ENCODE measurements at regions not wholly inside any gene's neighbourhood (a gene's known extent, or its start where the extent isn't known, plus 50 kb on each side); places are given as distances from the start of the nearest gene placed in this dataset.

DNA sequence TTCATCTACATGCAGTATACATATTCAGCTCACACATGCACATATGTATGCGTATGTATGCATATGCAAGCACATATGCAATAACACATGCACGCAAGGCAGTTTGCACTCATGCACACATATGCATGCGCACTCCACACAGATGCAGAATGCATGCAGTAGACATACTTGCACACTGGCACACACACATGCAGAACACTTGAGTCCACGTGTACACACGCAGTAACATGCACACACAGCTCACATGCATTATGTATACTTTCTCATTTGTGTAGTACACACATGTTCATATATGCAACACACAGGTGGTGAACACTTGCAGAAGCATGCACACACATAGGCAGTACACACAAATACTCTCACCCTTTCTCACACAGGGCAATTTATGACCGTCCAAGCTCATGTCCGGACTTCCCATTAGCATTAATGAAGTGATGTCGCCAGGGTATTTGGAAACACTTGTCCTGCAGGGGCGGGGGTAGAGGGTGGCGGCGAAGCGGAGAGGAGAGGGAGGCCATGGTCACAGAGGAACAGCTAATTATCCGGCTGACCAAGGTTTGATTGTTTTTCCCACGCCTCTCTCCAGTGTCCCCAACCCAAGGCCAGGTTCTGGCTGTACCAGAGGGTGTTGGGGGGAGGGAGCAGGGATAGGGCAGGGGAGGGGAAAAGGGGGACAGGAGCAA lies 91.3 kb downstream of the VEGFA start:
- no peak for DNase-seq

GRCh38 chr6:43860285-43860684 lies 90.3 kb downstream of the VEGFA start:
- no peak for DNase-seq

GRCh38 chr6:43859213-43859612 lies 89.2 kb downstream of the VEGFA start:
- DNase-seq = no peak

- no peak for DNase-seq
Observed at GRCh38 chr6:43858161-43859153, 88.4 kb downstream of the VEGFA start.

DNA sequence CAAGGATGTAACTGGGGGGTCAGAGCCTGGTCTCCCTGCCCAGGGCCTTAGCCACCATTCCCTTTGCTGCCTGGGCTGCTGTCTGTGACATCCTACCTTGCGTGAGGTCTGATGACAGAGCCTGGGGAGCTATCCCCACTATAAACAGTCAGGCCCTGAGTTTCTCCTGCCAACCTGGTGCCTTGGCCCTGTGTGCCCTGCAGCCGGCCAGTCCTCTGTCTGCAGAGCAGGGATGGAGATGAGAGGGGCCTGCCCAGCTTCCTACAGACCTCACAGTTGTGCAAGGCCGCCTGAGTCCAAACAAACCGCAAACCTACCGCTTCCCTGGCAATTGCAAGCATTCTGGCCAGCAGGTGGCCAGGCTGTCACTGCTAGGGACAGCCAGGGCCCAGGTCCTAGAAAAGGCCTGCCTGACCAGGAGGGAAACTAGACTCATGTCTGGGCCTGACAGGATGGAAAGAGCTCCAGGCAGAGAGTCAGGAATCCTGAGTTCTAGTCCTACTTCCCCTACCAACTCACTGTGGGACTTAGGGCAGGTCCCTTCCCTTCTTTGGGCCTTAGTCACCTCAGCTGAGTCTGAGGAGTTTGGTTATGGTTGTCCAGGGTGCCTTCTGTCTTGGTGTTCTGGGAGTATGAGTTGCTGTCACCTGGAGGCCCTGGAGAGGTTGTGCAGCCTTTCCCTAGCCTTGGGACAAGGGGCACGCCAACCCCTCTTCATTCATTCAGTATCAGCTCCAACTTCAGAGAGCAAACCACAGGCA lies 86.2 kb downstream of the VEGFA start:
- DNase-seq = no peak

- no peak for DNase-seq
Observed at GRCh38 chr6:43855247-43855646, 85.2 kb downstream of the VEGFA start.

DNA sequence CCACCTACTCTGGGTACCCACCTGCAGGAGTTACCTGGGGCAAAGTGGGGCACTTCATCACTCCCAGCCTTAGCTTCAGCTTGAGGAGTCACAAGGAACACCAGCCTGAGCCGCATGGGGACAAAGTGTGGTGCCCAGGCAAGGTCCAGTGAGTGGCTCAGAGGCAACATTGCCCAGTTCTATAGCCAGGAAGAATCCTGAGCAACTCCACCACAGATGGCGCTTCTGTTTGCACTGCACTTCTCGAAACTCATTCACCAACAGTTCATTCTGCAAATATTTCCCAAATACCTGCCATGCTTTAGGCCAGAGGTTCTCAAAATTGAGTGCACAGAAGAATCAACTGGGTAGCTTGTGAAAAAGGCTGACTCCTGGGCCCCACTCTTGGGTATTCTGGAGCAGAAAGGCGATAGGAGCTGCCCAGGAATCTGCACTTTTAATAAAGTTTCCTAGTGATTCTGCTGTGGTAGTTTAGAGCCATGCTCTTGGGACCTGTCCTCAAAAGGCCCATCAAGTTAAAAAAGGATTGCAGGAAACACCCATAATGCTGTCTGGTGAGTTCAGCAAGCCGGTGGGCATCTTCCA lies 83.1 kb downstream of the VEGFA start:
- DNase-seq = no peak

GRCh38 chr6:43852350-43852864 lies 82.4 kb downstream of the VEGFA start:
- DNase-seq = no peak

DNA sequence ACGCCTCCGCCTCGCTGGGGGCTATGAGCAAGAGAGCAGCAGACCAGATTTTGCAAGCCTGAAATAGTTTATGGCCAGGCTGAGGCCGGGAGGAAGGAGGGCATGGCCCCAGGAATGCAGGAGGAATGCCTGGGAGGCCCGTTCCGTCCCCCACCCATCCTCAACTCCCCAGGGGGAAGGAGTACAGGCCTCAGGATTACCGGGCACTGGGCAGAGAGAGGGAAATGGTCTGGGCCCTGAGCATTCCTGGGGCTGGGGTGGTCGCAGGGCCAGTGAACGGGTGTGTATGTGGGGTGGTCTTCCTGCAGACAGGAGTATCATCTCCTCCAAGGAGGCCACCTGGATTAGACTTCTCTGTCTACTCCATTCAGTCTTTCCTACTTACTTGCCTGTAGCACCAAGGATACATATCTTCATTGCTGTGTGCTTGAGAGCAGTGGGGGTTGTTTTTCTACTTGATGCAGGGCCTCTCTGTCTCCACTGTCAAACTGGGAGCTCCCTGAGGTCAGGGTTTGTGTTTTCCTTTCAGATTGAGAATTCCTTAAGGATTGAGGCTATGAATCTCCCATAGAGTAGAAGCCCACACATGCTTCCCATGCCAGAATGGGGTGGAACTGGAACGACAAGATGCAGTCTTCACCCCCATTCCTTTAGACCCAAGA lies 81.3 kb downstream of the VEGFA start:
- DNase-seq = no peak

DNA sequence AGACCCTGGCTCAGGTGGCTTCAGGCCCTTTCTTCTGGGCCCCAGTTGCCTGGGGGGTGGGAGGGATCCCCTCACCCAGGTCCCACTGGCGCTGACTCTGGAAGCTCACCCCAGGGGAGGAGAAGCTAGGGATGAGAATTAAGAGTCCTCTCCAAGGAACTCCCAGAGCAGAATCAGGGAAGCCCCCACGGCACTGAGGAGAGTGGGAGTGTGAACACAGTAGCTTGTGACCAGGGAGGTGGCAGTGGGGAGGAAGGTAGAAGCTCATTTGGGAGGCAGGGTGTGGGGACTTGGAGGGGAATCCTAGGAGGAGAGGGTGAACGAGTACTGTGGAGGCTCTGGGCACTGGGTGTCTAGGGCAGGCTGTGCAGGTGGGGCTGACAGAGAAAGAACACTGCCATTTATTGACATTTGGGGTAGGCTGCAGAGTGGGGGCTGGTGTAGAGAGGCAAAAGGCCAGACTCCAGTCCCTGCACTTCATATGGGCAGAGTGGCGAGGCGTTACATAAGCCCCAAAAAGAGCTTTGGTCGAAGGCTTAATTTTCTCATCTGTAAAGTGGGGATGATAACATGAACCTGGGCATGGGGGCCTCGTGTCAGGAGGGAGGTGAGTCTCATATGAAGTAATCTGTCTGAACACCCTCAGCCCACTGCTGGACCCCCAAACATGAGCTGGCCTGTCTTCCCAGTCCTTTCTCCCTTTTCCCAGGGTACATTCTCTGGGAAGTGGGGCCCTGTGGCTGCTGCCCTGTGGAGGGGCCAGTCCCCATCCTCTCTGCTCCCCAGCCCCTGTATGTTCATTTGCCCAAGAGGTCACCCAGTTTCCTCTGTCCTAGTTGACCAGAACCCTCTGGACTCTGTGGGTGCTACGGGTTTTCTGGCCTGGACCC lies 80.5 kb downstream of the VEGFA start:
- no peak for DNase-seq

- no peak for DNase-seq
Observed at GRCh38 chr6:43849844-43850243, 79.8 kb downstream of the VEGFA start.

GRCh38 chr6:43848671-43849391 lies 78.8 kb downstream of the VEGFA start:
- no peak for DNase-seq

DNA sequence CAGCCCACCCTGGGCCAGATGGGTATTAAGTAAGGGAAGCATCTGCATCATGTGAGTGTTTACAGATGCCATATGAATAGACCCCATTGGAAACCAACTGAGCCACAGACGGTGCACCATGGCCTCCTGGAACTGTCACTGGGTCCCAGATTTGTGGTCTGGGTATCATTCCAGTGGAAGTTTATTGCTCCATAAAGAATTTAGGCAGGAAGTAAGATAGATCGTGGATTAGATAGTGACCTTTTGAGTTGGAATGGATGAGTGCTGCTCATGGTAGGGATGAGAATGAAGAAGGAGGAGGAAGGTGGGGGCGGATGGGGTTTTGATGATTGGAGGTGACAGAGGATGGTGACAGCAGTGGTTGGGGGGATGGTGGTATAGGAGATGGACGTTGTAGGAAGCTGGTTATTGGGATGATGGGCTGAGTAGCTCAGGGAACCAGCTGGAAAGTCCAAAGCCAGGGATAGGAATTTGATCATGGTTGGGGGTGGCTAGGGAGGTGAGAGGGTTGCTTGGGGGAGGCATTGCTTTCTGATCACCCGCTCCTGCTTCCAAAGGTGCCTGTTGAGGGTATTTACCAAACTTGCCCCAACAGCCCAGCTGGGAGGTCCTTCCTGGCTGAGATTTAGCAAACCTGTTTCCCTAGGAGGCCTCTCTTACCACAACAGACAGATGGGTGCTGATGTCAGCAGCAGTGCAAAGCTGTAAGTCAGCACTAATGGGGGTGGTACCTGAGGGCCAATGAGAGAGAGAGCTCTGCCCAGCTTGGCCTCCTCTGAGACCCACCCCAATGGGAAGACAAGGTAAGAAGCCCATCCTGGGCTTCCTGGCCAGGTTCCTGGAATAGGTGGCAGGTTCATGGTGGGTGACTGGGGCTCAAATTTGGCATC lies 78.0 kb downstream of the VEGFA start:
- no peak for DNase-seq

- DNase-seq = no peak
Observed at GRCh38 chr6:43846556-43846955, 76.5 kb downstream of the VEGFA start.

DNA sequence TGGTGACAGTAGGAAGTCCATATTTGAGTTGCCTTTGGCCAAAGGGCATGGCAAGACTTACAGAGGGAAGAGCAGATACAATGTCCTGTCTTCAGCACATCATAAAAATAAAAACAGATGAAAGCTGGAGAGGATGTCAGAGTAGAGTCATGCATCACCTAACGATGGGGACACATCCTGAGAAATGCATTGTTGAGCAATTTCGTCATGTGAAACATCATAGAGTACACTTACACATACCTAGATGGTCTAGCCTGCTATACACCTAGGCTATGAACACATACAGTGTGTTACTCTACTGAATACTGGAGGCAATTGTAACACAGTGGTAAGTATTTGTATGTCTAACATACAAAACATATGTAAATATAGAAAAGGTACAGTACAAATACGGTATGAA lies 75.6 kb downstream of the VEGFA start:
- no peak for DNase-seq

DNA sequence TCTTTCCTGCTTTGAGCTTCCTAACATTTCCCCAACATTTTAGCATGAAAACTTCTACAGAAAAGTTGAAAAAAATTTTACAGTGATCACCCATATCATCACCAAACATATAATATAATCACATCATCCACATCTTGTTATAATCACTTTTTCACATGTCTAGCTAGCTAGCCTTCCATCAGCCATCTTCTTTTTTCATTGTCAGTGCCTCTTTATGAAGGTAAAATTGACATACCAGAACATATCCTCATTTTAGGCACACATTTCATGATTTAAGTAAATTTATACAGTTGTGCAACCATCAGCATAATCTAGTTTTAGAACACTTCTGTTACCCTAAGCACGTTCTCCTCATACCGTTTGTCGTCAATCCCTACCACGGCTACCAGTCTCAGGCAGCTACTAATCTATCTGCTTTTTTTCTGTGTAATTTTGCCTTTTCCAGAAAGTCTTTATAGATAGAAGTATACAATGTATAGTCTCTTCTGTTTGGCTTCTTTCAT lies 73.7 kb downstream of the VEGFA start:
- no peak for DNase-seq

DNA sequence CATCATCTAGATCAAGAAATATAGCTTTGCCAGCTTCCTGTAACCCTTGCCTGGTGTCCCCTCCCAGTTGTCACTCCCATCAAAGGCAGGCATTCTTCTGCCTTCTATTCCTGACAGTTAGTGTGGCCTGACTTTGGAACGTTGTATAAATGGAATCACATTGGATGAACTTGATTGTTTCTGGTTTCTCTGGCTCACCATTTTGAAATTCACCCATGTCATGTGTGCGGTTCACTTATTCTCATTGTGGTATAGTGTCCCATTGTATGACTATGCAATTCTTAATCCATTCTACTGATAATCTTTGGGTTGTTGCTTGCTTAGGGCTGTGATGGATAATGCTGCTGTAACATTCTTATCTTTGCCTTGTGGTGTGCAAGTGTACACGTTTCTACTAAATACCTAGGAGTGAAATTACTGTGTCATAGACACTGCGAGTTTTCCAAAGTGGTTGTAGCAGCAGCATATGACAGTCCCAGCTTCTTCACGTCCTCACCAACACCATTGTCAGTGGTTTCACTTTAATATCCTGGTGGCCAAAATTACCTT lies 73.2 kb downstream of the VEGFA start:
- no peak for DNase-seq

DNA sequence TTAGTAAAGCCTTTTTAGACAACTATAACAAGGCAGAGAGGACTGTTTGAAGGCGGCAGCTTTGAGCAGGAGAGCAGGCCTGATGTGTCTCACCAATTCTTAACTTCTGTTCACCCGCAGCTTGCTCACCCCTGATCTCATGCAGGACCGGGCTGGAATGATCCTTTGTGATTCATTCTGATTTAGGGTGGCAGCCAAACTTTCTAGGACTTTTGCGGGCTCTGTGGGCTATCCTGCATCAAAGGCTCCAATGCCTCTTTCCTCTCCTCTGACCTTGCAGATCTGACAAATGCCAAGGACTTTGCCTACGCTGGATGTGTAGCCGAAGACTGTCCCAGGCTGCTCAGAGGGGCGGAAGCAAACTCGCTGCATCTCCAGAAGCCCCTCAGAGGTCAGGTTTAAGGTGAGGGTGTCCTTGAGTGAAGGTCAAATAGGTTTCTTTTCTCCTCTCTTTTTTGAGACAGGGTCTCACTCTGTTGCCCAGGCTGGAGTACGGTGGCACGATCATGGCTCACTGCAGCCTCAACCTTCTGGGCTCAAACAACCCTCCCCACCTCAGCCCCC lies 72.3 kb downstream of the VEGFA start:
- DNase-seq = no peak
